ENCODE measurements at regions not wholly inside any gene's neighbourhood (a gene's known extent, or its start where the extent isn't known, plus 50 kb on each side); places are given as distances from the start of the nearest gene placed in this dataset.

DNA sequence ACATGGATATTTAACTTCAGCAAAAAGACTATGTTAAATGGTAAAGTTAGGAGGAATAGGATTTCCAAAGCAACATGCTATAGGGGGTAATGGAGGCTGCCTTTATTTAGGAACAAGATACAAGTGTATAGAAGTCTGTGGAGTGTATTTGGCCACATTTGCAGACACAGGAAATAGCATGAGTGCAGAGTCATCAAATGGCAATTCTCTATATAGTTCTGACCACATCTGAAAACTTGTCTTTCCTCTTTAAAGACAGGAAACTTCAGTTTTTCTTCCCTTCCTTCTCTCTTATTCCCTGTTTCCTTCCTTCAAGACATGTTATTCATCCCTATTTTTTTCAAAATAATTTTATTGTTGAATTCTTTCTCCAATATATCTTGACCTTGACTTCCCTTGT lies 119.3 kb upstream of the PITX2 start:
- H3K27me3 ChIP-seq (ENCODE audit: control insufficient read depth, insufficient read depth, low read length) = no peaks in the 10 kb centered on the region
- no peak for DNase-seq

GRCh38 chr4:110748071-110748470 lies 125.2 kb upstream of the PITX2 start:
- no peaks in the 10 kb centered on the region for H3K36me3 ChIP-seq (replicated peaks; ENCODE audit: control insufficient read depth, insufficient read depth, low read length)
- no peak for DNase-seq
- no peak overlapping the region for H3K4me3 ChIP-seq (ENCODE audit: insufficient read depth, low read depth, low read length)
- H3K27me3 ChIP-seq (ENCODE audit: control insufficient read depth, insufficient read depth, low read length) = no peaks in the 10 kb centered on the region

More for the DNA sequence above, 119.3 kb upstream of the PITX2 start:
- H3K4me3 ChIP-seq (ENCODE audit: insufficient read depth, low read depth, low read length) = no peak overlapping the region
- H3K36me3 ChIP-seq (replicated peaks; ENCODE audit: control insufficient read depth, insufficient read depth, low read length) = no peaks in the 10 kb centered on the region

- DNase-seq = no peak
- no peak overlapping the region for H3K4me3 ChIP-seq (ENCODE audit: insufficient read depth, low read depth, low read length)
- H3K27me3 ChIP-seq (ENCODE audit: control insufficient read depth, insufficient read depth, low read length) = no peaks in the 10 kb centered on the region
- no peaks in the 10 kb centered on the region for H3K36me3 ChIP-seq (replicated peaks; ENCODE audit: control insufficient read depth, insufficient read depth, low read length)
Observed at GRCh38 chr4:110751183-110751582, 128.3 kb upstream of the PITX2 start.

DNA sequence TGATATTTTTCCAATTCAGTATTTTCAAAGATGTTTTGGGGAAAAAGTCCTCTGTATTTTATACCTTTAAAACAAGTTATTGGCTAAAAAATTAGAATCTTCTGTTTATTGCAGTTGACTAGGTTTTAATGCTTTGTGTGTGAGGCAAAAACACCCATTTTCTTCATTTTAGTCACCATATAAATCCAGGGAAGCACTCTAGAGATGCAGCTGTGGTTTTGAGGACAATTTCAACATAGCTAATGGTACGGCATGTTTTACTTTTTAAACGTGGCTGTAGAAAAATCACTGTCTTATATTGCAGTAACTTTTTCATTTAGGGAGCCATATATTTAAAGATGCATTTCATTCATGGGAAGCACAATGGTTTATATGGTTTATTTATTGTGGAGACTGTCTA lies 129.1 kb upstream of the PITX2 start:
- no peak overlapping the region for H3K4me3 ChIP-seq (ENCODE audit: insufficient read depth, low read depth, low read length)
- H3K27me3 ChIP-seq (ENCODE audit: control insufficient read depth, insufficient read depth, low read length) = no peaks in the 10 kb centered on the region
- no peak for DNase-seq
- no peaks in the 10 kb centered on the region for H3K36me3 ChIP-seq (replicated peaks; ENCODE audit: control insufficient read depth, insufficient read depth, low read length)

GRCh38 chr4:110753466-110753865 lies 130.6 kb upstream of the PITX2 start:
- H3K36me3 ChIP-seq (replicated peaks; ENCODE audit: control insufficient read depth, insufficient read depth, low read length) = no peaks in the 10 kb centered on the region
- H3K27me3 ChIP-seq (ENCODE audit: control insufficient read depth, insufficient read depth, low read length) = no peaks in the 10 kb centered on the region
- H3K4me3 ChIP-seq (ENCODE audit: insufficient read depth, low read depth, low read length) = no peak overlapping the region
- no peak for DNase-seq

- H3K36me3 ChIP-seq (replicated peaks; ENCODE audit: control insufficient read depth, insufficient read depth, low read length) = no peaks in the 10 kb centered on the region
- no peak overlapping the region for H3K4me3 ChIP-seq (ENCODE audit: insufficient read depth, low read depth, low read length)
- no peaks in the 10 kb centered on the region for H3K27me3 ChIP-seq (ENCODE audit: control insufficient read depth, insufficient read depth, low read length)
- DNase-seq = no peak
Observed at GRCh38 chr4:110754716-110755115, 131.8 kb upstream of the PITX2 start.

DNA sequence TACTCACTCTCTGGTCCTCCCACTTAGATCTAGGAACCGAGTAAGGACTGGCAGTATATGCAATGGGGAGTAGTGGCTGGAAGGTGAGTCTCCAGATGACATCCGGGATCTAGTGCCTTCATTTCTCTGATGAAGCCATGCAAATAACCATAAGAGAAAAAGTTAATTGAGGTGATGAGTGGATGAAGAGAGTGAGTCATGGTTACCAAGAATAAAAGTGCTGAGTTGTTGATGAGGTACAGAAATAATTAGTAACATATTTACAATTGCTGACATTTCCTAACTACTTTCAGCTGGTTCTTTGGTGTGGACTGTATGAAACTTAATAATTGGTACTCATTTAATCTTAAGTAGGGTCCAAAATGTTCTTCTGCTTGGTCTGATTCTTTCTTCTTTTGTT lies 146.7 kb upstream of the PITX2 start:
- DNase-seq = no peak
- Histone ChIP-seq H3K27me3 (ENCODE audit: control insufficient read depth, insufficient read depth, low read length) (no peaks in the 10 kb centered on the region; the same call in 1 of the 2 replicates), H3K36me3 (replicated peaks; ENCODE audit: control insufficient read depth, insufficient read depth, low read length) (no peaks in the 10 kb centered on the region), H3K4me3 (ENCODE audit: insufficient read depth, low read depth, low read length) (no peak overlapping the region)

- DNase-seq = no peak
- no peaks in the 10 kb centered on the region for H3K36me3 ChIP-seq (replicated peaks; ENCODE audit: control insufficient read depth, insufficient read depth, low read length)
- no peaks in the 10 kb centered on the region; the same call in 1 of the 2 replicates for H3K27me3 ChIP-seq (ENCODE audit: control insufficient read depth, insufficient read depth, low read length)
- no peak overlapping the region for H3K4me3 ChIP-seq (ENCODE audit: insufficient read depth, low read depth, low read length)
Observed at GRCh38 chr4:110770353-110770752, 147.5 kb upstream of the PITX2 start.

DNA sequence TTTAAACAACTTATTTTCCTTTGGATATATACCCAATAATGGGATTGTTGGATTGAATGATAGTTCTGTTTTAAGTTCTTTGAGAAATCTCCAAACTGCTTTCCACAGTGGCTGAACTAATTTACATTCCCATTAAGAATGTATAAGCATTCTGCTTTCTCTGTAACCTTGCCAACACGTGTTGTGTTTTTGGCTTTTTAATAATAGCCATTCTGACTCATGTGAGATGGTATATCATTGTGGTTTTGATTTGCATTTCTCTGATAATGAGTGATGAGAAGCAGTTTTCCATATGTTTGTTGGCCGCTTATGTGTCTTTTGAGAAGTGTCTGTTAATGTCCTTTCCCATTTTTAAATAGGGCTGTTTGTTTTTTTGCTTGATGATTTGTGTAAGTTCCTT lies 155.6 kb upstream of the PITX2 start:
- Histone ChIP-seq H3K36me3 (replicated peaks; ENCODE audit: control insufficient read depth, insufficient read depth, low read length) (no peaks in the 10 kb centered on the region), H3K27me3 (ENCODE audit: control insufficient read depth, insufficient read depth, low read length) (no peaks in the 10 kb centered on the region), H3K4me3 (ENCODE audit: insufficient read depth, low read depth, low read length) (no peak overlapping the region)
- DNase-seq = no peak

- Histone ChIP-seq H3K36me3 (replicated peaks; ENCODE audit: control insufficient read depth, insufficient read depth, low read length) (no peaks in the 10 kb centered on the region), H3K27me3 (ENCODE audit: control insufficient read depth, insufficient read depth, low read length) (no peaks in the 10 kb centered on the region), H3K4me3 (ENCODE audit: insufficient read depth, low read depth, low read length) (no peak overlapping the region)
- no peak for DNase-seq
Observed at GRCh38 chr4:110780538-110780937, 157.7 kb upstream of the PITX2 start.

GRCh38 chr4:110781944-110782343 lies 159.1 kb upstream of the PITX2 start:
- DNase-seq = no peak
- Histone ChIP-seq H3K27me3 (ENCODE audit: control insufficient read depth, insufficient read depth, low read length) (no peaks in the 10 kb centered on the region), H3K4me3 (ENCODE audit: insufficient read depth, low read depth, low read length) (no peak overlapping the region), H3K36me3 (replicated peaks; ENCODE audit: control insufficient read depth, insufficient read depth, low read length) (no peaks in the 10 kb centered on the region)

- no peak for DNase-seq
- no peaks in the 10 kb centered on the region for H3K36me3 ChIP-seq (replicated peaks; ENCODE audit: control insufficient read depth, insufficient read depth, low read length)
- no peaks in the 10 kb centered on the region for H3K27me3 ChIP-seq (ENCODE audit: control insufficient read depth, insufficient read depth, low read length)
- H3K4me3 ChIP-seq (ENCODE audit: insufficient read depth, low read depth, low read length) = no peak overlapping the region
Observed at GRCh38 chr4:110787109-110787508, 164.2 kb upstream of the PITX2 start.

GRCh38 chr4:110787707-110788106 lies 164.8 kb upstream of the PITX2 start:
- no peaks in the 10 kb centered on the region for H3K27me3 ChIP-seq (ENCODE audit: control insufficient read depth, insufficient read depth, low read length)
- H3K36me3 ChIP-seq (replicated peaks; ENCODE audit: control insufficient read depth, insufficient read depth, low read length) = no peaks in the 10 kb centered on the region
- DNase-seq = no peak
- H3K4me3 ChIP-seq (ENCODE audit: insufficient read depth, low read depth, low read length) = no peak overlapping the region

- no peak for DNase-seq
- Histone ChIP-seq H3K4me3 (ENCODE audit: insufficient read depth, low read depth, low read length) (no peak overlapping the region), H3K27me3 (ENCODE audit: control insufficient read depth, insufficient read depth, low read length) (no peaks in the 10 kb centered on the region), H3K36me3 (replicated peaks; ENCODE audit: control insufficient read depth, insufficient read depth, low read length) (no peaks in the 10 kb centered on the region)
Observed at GRCh38 chr4:110788302-110788701, 165.4 kb upstream of the PITX2 start.

DNA sequence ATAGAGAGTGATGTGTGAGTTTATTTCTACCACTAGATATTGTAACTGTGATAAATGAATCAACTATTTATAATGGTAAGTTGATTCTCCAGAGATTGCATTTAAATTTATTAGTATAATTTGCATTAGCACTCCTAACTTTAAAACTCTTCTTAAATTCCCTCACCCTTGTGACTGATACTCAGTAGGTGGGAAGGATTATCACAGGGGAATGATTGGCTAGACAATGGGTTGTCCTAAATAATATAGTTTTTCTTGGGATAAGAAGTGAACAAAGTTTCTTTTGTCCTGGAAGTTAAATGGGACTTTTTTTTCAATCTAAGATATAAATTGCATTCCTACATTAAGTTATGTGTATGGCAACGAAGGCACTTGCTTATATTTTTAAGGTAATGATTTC lies 169.2 kb upstream of the PITX2 start:
- no peak for DNase-seq
- no peaks in the 10 kb centered on the region for H3K36me3 ChIP-seq (replicated peaks; ENCODE audit: control insufficient read depth, insufficient read depth, low read length)
- H3K27me3 ChIP-seq (ENCODE audit: control insufficient read depth, insufficient read depth, low read length) = no peaks in the 10 kb centered on the region
- H3K4me3 ChIP-seq (ENCODE audit: insufficient read depth, low read depth, low read length) = no peak overlapping the region

DNA sequence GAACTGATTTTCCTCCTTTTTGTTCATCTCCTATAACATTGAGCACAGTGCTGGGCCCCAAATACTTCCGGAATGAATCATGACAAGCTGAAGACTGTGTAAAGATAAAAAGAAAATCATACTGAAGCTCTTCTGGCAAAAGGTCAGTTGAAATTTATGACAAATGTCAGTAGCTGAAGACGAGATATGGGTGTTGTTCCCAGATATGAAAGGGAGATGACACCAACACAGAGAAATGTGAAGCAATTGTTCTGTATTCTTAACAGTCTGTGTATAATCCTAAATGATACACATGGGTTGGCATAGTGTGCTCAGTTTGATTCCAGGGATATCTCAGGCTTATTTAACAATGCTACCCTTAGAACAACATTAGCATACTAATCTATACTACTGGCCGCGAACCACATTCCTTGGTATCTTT lies 170.5 kb upstream of the PITX2 start:
- Histone ChIP-seq H3K36me3 (replicated peaks; ENCODE audit: control insufficient read depth, insufficient read depth, low read length) (no peaks in the 10 kb centered on the region), H3K4me3 (ENCODE audit: insufficient read depth, low read depth, low read length) (no peak overlapping the region), H3K27me3 (ENCODE audit: control insufficient read depth, insufficient read depth, low read length) (no peaks in the 10 kb centered on the region)
- DNase-seq = no peak
